LHCN-M2 (cell line): ENCODE measurements at regions not wholly inside any gene's neighbourhood (a gene's known extent, or its start where the extent isn't known, plus 50 kb on each side); places are given as distances from the start of the nearest gene placed in this dataset.
"Not testable (repeated sequence)": the region's sequence is repeated elsewhere in the genome, so short reads cannot be mapped to it uniquely, and the experiment has no call there.

Source experiments
- DNase-seq: peaks from one replicate; pipeline ENCODE4 v3.0.0-alpha.2; 2012; ENCODE audit warnings: low read depth

DNA sequence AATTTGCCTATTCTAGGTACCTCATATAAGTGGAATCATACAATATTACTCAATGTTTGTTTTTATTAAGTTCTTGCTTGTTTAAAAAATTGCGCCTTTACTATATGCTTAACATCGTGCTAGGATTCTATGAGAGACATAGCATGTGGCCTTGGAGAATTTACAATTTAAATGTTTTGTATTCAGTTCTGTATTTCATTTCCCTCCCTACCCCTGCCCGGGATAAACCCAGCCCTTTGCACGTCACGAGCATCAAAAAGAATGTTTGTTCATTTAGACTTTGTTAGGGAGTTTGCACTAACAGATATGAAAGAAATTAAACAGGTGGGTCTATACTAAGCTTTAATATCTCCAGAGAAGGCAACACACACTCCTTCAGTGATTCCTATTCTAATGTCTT, 75.7 kb downstream of the C18orf54 start:
- no peak for DNase-seq

DNA sequence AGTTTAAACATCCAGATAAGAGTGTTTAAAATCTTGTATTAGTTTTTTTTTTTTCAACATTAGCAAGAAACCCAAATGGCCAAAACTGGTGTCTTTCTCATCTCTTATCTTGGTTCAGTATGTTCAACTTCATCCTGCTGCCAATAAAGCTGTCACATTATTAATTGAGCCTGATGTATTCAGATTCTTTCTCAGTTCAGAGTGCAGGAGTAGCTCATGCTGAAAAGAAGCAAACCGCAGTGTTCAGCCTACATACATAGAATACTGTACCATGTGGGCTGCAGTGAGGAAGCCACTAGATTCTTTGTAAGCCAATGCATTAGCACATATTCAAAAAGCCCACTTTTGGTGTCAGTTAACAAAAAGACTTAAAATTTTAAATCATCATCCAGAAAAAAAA, 76.2 kb downstream of the C18orf54 start:
- no peak for DNase-seq

DNA sequence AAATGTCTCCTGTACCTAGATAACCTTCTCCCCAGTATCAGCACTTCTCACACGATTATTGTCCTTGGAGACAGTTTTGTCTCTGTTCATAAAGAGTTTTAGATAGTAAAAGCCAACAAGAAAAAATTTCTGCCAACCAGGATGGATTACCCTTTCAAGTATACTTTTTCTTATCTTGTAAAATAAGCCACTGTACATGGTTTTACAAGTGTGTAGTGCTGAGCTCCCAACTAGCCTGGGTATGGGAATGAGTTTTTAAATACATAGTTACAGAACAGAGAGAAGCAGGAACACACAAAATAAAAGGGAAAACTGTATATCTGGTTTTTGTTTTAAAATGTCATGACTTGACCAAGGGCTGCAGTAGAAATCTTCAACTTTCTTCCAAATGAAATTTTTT, 76.7 kb downstream of the C18orf54 start:
- DNase-seq, result no peak

DNA sequence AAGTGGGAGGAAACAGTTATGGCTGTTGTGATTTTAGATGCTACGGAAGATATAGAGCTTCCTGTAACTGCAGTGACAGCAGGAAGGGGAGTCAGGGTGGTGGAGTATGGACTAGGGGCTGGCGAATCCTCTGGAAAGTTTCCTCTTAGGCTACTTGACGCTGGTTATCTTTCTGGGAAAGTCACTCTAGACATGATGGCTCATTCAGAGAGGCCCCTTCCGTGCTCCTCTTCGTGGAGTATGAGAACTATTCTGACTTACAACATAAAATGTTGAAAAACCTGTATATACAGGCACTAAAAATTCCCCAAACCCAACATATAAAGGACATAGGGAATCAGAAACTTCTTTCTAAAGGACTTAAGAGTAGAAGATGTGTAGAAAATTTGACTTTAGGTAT, 78.8 kb downstream of the C18orf54 start:
- no peak for DNase-seq

DNA sequence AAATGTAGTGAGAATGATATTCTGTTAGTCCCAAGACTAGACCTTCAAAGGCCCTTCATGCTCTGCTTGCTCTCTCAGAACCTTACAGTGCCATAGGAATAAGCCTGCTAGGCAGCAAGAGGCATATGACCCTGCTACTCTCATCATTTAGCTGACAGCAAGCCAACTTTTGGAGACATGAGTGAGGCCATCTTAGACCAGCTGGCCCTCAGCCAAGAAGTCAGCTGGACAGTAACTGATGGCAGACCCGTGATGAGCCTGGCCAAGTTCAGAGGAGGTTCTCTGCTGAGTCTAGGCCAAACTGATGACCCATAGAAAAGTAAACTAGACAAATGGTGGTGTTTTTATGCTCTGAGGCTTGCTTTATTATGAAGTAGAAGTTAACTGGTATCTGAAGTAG, 82.6 kb downstream of the C18orf54 start:
- DNase-seq, result peak; percentile 17

DNA sequence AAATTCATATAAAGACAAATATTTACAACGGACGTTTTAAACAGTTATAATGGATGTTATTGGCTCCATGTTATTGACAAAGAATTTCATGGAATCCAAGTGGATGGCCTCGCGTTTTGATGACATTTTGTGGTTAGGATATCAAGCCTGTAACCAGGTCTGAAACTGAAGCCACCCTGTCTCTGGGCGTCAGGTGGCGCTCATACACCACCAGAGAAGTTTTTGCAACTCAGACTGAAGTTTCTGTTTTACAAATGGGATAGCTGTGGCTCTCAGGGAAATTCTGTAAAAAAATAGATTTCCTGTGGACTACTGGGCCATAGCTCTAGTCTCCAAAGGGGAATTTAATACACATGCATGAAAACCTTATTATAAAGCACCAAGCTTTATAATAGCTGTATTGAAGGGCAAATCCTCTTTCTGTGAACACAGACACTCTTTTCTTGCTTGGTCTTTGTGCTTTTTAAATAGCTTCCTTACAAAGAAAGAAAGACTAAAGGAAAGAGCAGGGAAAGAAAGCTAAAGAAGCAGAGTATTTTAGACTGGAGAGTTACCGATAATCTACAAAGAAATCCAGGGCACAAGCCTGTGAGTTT, 86.7 kb downstream of the C18orf54 start:
- peak; percentile 69 for DNase-seq

DNA sequence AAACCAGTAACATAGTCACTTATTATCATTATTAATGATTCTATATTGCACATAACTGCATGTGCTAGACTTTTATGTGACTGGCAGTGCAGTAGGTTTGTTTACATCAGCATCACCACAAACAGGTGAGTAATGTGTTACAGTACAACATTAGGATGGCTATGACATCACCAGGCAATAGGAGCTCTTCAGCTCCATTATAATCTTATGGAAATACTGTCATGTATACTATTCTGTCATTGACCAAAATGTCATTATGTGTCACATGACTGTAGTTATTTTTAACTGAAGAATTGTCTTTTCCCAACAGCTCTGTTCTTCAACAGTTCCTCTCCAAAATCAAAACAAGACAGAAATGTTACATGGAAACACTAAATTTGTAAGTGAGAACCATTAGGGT, 96.3 kb downstream of the C18orf54 start:
- DNase-seq, result no peak

DNA sequence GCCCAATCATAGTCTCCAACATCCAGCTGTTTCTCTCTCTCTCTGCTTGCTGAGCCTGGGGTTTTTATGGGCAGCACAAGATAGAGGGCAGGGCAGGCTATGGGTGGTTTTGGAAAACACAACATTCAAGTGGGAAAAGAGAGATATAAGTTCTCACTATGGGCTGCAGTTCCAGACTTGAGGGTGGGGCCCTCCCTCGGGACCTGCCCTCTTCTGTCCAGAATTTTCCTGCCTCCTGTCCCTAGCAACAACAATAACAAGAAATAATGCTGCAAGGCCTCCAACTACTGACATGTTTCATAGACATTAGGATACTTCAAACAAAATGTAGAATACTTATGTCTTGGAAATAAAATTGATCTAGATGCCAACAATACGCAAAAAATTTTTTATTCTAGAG, 107.8 kb downstream of the C18orf54 start:
- no peak for DNase-seq

DNA sequence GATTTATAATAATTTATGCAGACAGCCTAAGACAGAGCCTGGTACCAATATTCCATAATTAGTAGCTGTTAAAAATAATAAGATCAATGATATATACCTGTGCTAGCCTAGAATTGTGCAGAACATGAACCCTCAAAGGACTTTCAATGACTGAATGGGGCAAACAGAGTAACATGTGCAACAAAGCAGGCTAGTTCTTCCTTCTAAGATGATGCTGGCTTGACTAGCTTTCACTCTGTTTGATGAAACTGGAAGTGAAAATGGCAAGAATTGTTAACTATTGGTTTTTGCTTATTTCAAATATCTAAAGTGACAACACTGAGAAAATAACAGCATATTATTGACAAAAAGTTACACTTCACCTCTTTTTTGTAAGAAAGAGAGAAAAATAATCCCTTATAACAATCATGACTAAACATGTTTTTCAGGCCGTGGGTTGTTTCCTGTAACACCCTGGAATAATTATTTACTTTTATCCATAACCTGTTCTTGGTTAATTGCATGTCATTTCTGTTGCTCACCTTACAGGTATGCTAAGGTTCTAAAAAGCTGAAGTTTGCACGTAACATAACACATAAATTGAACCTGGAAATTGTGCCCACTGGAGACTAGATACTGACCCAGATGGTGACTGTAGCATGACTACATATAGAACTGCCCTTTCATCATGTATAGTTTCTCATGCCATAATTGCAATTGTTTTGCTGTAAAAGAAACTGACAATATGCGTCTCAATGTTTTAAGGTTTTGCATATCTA, 108.7 kb downstream of the C18orf54 start:
- no peak for DNase-seq

DNA sequence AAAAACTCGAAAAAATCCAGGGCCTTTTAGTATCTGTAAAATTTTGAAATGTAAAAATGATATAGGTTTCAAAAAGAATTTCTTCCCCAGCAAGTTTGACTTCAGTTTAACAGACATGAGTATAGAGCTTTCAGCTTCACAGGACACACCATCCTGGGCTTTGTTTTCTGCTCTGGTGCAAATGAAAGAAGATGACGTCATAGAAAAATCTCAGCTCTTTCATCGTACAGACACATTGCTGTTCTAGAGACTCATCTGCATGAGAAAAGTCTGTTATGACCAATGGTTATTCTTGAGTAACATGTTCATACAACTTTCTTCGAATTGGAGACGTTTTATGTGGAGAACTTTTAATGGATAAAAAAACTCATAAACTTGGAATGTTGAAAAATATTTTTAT, 111.7 kb upstream of the DYNAP start:
- peak; percentile 2 for DNase-seq

DNA sequence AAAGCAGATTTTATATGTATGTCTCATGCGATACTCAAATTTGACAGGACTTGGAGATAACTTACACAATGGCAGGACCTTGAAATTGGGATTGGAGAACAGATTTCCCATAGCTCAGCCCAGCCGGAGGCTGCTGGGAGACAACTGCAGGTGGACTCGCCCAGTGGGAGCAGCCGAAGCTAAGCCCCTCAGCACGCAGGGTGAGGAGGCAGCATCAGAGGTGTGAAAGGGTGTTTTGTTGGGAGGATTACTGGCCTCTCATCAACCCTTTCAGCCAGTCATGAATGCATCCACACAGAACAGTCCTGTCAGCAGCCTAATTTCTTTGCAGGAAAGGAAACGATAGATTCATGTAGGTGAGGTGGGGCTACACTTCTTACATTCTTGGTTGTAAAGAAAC, 110.4 kb upstream of the DYNAP start:
- DNase-seq, result no peak

DNA sequence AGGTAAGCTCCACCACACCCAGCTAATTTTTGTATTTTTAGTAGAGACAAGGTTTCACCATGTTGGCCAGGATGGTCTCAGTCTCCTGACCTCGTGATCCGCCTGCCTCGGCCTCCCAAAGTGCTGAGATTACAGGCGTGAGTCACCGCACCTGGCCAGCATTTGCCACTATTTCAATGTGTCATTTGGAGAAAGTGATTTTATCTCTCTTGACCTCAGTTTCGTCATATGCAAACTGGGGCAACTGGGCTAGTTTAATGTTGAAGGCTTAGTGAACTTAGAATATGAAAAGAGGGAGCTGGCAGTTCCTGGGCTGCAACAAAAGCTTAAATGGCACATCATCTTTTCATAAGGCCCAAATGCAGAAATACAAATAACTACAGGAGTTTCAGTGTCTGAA, 88.6 kb upstream of the DYNAP start:
- DNase-seq, result not testable (repeated sequence)

DNA sequence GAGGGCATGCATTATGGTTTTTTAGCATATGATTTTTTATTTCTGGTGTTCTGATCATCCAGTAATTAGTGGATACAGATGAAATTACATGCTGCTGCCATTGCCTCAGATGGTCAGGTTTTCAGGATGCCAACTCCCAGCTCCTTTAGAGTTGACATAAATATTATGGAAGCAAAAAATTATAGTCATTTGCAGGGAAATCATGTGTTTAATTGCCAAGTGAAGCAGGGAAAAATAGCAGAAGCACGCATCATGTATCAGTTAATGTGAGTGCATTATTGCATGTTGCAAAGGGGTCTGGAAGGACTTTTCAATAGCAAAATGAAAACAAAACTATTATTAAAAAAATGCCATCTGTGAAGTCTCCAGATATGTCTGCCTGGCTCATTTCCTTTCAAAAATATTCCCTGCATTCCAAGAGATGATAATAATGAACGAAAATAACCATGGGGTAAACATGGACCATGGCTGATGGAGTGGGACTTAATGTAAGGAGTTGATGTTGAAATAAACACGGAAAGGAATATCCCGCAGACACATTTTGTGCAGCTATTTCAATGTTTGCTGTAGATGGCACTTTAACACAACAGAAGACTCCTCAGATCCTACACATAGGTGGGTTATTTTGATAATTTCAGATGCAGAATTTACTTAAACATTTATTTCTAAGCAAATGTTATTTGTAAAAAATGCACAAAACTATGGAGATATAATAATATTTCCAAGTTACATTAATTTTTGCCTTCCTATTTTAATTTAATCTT, 87.7 kb upstream of the DYNAP start:
- DNase-seq, result no peak

DNA sequence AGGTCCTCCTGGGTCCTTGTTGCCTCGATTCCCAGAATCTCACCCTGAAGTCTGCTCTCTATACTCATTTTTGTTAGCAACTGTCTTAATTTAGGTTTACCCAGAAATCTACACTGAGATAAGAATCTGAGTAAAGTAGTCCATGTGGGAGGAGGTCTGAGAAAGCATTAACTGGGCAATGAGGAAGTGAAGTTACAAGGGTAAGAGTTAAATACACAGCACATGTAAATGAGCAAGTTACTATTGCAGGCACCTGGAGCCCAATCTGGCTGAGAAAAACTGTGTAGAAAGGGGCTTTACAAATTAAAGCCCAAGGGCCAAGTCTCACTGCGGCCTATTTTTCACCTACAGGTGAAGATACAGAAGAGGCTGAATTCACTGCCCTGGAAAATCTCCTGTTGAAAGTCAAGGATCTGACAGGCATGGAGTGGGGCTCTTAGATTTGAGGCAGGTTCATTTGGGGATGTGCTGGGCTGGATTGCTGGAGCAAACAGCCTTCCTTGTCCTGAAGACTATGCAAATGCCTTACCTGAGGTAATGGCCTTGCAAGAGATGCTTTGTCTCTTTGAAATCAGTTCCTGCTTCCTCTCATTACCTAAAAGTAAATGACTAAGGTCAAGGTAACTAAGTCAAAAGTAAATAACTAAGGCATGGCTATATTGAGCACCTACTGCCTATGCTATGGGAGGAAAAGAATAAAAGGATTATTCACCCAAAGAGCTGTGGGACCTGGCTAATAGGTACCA, 84.4 kb upstream of the DYNAP start:
- DNase-seq, result no peak

DNA sequence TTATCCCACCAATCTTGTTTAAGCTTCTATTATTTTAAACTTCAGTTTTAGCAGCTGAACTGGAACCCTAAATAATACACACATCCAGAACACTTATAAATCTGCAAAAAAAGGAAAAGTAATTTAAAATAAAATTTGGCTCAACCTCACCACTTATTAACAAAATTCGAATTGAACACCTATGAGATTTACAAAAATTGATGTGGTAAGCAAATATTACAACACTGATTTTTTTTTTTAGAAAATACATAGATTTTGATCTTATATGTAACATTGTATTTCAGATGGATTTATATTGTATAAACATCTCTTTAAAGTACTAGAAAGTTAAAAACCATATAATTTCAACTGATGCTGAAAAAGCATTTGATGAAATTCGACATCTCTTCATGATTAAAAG, 81.3 kb upstream of the DYNAP start:
- DNase-seq, result no peak

DNA sequence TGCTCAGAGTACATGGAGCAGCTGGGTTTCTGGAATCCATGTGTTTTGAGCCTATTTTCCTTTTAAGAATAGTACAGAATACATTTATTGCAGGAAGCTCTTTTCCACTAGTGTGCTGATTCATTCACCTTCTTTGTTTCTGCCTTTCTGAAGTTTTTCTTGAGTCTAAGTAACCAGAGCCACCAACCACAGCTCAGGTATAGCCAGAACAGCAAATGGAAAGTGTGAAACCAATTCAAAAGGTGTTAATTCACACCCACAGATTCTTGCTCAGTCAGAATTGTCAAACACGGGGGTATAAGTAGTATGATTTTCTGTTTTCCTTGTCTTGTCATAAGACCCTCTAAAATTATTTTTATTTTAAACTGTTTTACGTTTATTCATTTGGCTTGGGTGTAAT, 75.9 kb upstream of the DYNAP start:
- DNase-seq, result no peak

DNA sequence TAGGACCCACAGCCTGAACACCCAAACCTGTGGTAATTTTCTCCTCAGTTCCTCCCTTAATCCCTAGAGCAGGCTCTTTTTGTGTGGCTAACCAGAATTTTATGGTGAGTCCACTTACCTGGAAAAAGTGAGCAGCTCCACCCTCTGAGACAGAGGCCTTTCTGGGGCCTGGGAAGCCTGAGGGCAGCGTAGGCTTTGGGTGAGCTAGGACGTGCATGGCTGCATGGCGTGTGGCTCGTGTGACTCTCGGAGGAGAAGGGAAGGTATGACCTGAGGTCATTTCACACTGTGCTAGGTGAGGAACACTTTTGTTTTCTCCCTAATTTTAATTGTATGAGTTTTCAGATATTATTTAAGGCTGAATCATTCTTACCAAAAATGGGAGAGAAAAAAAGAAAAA, 73.5 kb upstream of the DYNAP start:
- DNase-seq, result no peak

DNA sequence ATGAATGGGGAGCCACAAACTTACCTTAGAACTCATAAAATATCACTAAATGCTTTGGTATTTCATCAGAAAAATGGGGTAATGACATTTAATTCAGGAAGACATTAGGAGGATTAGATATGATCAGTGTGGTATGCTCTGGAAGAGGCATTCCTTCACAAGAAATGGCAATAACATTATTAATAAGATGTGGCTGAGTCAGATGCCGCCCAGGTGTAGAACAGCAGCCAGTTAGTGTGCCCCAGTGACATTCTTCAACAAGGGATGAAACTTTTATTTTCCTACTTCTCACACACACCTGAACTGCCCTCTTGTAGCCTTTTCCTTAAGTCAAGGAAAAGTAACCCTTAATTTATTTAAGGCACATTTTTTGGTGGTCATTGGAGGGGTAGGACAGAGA, 69.2 kb upstream of the DYNAP start:
- no peak for DNase-seq

DNA sequence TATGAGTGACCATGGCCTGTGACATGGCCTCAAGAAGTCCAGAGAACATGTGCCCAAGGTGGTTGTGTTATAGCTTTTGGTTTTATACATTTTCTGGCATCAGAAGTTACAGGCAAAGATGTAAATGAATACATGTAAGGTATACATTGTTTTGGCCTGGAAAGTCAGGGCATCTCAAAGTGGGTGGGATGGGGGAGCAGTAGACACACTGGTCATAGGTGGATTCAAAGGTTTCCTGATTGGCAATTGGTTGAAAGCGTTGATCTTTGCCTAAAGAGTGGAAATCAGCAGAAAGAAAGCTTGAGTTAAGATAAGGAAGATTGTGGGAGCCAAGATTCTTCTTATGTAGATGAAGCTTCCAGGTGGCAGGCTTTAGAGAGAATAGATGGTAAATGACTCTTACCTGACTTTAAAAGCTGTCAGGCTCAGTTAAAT, 62.1 kb upstream of the DYNAP start:
- DNase-seq, result no peak

DNA sequence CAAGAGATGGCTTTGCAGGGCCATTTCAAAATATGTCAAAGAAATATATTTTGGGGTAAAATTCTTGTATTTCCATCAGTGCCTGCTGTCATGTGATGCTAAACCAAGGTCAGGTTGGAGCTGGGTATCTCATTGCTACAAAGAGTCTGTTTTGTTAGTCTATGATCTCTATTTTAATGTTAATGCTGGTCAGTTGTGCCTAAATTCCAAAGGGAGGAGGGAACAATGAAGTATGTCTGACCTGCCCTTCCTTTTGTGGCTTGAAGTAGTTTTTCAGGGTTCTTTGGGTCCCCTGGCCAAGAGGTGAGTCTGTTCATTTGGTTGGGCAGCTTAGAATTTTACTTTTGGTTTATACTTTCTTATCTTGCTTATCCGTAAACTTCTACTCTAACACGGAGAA, 61.6 kb upstream of the DYNAP start:
- DNase-seq, result no peak

DNA sequence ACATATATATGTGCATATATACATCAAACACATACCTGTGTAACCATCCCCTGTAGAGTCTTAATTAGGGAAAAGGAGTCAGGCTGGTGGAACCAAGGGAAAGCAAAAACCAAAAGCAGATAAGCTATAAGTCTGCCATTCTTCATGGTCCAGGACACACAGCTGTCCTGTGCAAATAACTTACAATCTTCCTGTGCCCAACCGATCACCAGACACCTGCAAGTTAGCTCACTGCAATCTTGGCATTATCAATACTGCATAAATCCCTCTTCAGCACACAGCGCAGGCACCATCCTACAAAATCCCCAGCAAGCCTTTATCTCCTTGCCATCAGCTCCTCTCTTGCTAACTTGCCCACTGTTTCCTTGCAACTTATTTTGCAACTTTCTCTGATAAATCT, 60.8 kb upstream of the DYNAP start:
- no peak for DNase-seq

DNA sequence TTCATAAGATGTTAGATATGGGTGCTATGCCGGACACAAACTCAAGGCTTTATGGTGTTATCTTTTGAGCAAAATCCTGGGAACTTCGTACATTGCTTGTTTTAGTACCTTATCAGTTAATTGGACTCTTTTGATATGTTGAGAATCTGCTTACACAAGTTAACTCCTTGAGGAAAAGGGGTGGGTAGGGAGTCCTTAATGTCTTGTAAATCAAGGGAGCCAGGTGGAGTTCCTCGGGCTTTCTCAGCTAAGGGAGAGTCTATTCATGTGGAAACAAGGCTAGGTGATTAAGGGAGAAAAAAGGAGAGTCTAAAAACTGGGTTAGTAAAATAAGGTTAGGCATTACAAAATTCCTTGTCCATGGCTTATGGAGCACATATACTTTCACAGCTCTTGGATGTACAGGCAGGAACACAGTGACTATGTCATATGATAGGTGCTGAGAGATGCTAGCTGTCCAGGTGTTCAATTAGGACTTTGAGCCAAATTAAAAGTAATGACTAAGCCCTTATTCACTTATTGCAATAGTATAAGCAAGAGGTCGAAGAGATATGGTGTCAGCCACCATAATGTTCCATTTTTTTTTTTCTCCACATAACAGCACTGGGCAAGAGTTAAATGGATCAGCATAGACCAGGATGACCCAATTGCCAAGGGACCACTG, 59.5 kb upstream of the DYNAP start:
- DNase-seq, result no peak
